Non-pigmented ciliary epithelial cell (primary cell): ENCODE measurements at regions not wholly inside any gene's neighbourhood (a gene's known extent, or its start where the extent isn't known, plus 50 kb on each side); places are given as distances from the start of the nearest gene placed in this dataset.

Experiments used
- DNase-seq: peaks from one replicate; pipeline ENCODE4 v3.0.0-alpha.2; 2010; ENCODE audit warnings: low read depth

GRCh38 chr5:32990593-32991420 is 279.7 kb downstream of the NPR3 start:
- no peak for DNase-seq

DNA sequence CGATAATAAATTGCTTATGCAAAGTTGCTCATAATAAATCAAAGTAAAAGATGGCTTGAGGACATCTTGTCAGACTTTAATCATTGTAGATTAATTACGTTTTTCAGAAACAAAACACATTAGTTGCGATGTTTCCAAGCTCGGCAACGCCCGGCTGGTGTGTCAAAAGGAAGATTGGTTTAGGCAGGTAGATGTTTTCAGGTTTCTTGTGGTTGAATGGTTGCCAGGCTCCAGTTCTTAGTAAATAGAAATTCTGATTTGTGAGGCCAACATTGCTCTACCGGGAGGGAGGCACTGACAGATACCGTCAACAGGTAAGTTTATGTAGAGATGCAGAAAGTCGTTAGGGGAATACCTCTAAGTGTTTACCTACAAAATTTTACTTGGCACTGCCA is 280.3 kb downstream of the NPR3 start:
- DNase-seq = no peak

DNA sequence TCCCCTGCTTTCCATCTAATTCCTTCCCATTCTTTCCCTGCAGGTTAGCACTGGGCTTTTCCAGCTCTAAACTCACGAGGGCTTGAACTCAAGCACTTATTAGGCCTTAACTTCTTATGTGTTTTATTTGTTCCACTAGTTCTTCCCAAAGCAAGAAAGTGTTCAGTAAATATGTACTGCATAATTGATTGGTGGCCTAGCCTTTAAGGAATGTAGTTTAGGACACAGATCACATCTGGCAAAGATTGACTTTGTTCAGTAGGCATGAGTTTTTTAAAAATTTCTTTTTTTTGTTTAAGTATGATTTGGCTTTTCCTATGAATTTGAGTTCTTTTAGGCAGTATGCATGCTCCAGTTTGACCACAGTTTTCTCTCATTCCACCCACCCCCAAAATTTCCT is 285.2 kb downstream of the NPR3 start:
- DNase-seq = no peak

DNA sequence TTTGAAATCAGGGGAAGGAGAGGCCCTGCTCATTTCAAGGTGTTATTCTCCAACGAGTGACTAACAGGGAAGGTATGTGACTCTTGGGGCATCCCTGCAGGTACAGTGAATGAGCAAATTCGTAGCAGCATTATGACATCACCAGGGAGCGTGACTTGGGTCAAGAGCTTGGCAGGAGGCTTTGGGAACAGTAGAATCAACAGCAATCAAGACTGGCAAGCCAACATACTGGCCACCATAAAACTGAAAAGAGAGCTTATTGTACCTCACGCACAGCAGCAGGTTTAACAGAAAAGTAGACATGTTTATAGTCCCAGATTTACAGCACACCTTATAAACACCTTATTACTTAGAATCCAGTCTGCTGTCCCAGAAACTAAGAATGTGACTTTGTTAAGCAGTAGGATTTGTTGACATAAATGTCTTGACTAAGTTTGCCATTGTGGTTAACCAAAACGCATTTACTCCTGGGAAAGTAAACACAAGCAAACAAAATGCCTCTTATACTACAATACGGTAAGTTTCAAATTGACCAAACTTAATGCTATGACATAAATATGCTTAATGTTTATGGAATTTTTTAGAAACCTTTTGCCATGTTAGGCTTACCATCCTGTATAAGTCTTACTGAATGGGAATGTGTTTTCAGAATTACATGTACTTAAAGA is 297.8 kb downstream of the NPR3 start:
- DNase-seq = no peak

GRCh38 chr5:33010846-33011245 is 299.7 kb downstream of the NPR3 start:
- DNase-seq = no peak

DNA sequence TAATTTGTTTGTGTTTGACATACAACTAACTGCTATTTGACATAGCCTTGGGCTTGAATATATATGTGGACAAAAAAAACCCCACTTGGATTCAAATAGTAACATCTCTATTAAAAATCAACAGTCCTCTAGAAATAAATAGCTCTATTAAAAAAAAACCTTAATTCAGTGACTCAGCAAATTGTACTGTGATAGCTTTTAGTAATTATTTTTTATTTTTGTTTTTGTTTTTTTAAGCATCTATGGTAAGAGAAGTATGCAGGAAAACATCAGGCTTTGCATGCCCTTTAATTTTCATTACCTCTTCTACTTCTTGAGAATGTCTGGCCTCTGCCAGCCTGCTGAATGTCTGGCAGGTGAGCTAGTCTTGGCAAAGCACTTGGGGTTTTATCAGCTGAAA is 300.7 kb downstream of the NPR3 start:
- DNase-seq = no peak

- no peak for DNase-seq
Observed at GRCh38 chr5:33023649-33024048, 312.5 kb downstream of the NPR3 start.

- DNase-seq = no peak
Observed at GRCh38 chr5:33032271-33033070, 321.4 kb downstream of the NPR3 start.

GRCh38 chr5:33033516-33033915 is 322.4 kb downstream of the NPR3 start:
- DNase-seq = no peak

GRCh38 chr5:33034777-33035176 is 323.7 kb downstream of the NPR3 start:
- no peak for DNase-seq

- no peak for DNase-seq
Observed at GRCh38 chr5:33035851-33036527, 324.9 kb downstream of the NPR3 start.

GRCh38 chr5:33037076-33037475 is 326.0 kb downstream of the NPR3 start:
- no peak for DNase-seq

DNA sequence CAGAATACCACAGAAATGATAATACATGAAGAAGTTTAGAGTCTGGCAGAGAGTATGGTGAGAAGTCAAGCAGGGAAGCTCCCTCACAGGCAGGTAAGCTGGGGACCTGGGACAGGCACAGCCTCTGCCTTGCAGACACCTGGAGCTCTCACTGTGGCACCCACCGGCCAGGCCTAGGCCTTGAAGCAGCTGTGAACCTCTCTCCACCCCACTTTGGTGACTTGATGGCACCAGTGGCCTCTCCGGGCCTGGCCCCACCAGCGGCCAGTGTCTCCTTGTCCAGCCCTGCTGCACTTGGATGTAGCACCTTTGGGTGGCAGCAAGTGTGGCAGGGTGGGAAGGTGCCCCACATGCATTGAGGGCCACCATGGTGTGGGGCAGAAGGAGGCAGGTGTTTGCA is 330.5 kb downstream of the NPR3 start:
- no peak for DNase-seq

DNA sequence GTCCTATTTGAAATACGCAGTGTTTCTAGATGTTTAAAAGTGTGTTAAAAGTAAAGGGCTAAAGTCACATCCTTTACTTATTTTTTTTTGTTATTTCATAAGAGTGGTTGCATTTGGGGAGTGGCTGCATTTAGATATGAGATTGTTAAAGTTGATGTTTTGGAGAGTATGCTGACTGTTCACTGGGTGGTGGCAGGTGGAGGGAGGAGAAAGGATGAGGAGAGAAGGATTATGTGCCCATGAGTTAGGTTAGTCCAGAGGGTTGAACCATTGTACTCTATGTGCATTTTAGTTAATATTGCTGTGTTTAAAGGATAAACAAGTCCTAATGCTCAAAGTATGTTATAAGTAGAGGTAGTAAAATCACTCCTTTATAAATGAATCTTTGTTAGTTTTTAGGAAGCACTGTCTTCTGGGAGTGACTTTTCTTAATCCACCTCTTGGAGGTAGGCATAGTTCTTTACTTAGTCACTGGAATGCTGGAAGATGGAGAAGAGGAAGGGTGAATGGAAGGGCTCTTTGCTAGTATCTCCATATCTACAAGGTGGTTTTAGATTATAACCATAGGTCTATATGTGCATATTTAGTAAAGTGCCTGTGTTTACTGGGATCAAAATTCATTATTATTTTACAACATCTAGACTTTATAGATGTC is 332.3 kb downstream of the NPR3 start:
- DNase-seq = no peak

DNA sequence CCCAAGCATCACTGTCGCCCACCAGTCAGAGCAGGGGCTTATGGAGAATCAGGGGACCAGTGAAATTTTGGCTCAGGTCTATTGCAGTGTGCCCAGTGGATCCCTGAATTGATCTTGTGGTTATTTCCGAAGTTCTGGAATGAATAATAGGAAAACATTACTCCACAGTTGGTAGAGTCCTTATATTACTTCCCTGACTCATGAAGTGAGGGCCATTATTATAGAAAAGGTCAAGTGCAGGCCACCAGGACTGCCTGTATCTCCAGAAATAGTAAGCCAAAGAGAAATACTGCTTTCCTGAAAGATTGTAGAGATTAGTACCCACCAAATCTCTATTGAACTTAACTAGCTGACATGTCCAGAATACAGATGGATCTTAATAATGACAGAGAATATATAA is 335.0 kb downstream of the NPR3 start:
- no peak for DNase-seq

DNA sequence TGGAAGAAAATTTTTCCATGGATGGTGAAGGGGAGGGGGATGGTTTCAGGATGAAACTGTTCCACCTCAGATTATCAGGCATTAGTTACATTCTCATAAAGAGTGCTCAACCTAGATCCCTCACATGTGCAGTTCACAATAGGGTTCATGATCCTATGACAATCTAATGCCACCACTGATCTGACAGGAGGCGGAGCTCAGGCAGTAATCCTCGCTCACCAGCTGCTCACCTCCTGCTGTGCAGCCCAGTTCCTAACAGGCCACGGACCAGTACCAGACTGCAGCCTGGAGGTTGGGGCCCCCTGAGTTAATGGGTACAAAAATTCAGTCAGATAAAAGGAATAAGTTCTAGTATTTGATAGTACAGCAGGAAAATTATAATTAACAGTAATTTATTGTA is 337.2 kb downstream of the NPR3 start:
- DNase-seq = no peak

DNA sequence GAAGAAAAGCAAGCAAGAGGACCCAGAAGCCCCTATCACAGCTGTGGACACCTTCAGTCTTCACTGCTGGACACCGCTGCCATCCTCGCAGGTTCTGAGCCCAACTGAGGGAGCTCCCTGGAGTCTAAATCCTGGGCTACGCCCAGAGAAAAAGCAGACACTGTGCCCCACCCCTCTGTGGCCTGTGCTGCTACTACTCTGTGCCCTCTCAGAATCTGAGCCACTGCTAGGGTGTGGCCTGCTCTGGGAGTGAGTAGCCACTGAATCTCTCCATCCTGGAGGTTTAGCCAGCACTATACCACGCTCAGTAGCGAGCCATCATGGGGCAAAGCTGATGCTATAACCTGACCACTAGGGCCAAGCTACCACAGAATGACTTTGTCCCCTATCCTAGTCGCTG is 338.2 kb downstream of the NPR3 start:
- no peak for DNase-seq

DNA sequence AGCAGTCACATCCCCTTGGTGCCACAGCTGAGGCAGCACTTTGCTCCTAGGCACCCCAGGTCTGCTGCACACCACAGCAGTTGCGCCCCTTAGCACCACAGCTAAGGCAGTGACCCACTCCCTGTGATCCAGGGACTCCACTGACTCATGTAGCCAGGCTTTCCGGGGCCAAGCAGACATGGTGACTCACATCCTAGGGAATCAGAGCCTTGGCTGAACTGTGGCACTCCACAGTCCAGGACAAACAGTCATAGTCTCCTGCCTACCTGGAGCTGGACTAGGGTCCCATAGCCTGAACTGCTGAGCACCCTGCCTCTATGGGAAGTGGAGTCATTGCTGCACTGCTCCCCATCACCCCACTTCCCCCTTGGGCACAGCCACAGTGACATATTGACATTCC is 338.7 kb downstream of the NPR3 start:
- DNase-seq = peak; percentile 75

DNA sequence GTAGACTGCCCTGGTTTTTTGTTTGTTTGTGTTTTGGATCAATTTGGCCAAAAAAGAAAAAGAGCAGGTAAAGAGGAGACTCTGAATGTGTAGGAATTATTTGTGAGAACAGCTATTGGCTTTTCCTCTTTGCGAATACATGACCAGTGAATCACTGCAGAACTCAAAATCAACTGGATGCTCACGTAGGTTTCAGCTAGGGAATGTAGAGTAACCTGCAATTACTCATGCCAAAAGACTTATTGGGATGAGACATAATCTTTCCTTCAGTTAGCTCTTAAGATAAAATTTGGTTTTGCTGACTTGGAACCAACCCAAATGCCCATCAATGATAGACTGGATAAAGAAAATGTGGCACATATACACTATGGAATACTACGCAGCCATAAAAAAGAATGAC is 348.0 kb downstream of the NPR3 start:
- no peak for DNase-seq

DNA sequence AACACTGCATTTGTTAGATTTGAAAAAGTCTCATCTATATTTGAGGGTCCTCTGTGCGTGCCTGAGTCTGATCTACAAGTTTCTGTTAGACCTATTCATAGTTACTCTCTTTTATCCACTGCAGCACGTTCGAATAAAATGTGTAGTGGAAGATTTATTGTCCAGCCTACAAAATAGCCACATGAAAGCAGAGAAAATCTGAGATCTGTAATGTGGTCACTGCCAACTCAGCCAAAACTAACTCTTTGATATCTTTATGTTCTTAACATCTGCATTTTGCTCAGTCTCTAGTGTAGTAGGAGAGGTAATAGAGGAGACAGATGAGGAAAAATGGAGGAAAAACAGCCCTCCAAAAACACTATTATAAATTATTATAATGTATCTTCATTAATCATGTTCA is 354.0 kb downstream of the NPR3 start:
- DNase-seq = no peak

DNA sequence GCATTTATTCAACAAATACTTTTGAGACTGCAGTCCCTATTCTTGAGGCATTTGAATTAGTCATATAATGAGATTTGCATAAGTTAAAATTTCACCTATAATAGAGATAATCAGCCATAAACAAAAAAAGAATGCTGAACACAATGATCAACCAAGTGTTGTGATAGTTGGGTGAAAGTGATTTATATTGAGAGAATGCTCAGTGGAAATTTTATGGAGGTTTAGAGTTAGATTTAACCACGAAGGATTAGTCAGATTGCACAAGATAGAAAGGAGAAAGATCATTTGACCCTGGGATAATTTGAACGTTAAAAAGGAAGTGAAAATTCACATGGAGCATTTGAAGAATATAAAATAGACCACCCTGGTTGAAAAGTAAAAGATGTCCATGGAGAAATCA is 356.2 kb downstream of the NPR3 start:
- no peak for DNase-seq

- no peak for DNase-seq
Observed at GRCh38 chr5:33068786-33069185, 357.7 kb downstream of the NPR3 start.
